Right cardiac atrium (tissue), 5 donors: ENCODE measurements at regions not wholly inside any gene's neighbourhood (a gene's known extent, or its start where the extent isn't known, plus 50 kb on each side); places are given as distances from the start of the nearest gene placed in this dataset.

ENCODE experiments used
- ATAC-seq, 2 donors: fragments of 200-7000 bp; cut with Tn5 transposase; one replicate each; pipeline versions ENCODE4 v1.8.0 to v1.9.1; 2020; ENCODE audit warnings: moderate library complexity in 2 of 2, mild to moderate bottlenecking in 1 of 2
- DNase-seq, 3 donors: peaks; one replicate each; pipeline ENCODE4 v3.0.0-alpha.2; 2020
- H3K27ac ChIP-seq: one replicate; pipeline ENCODE4 v1.5.1; 2013; ENCODE audit warnings: mild to moderate bottlenecking, low read length, control low read depth, moderate library complexity
- H3K27me3 ChIP-seq: one replicate; pipeline ENCODE4 v1.6.1; 2013; ENCODE audit not compliant: control insufficient read depth, insufficient read depth
- H3K4me1 ChIP-seq: one replicate; pipeline ENCODE4 v1.6.1; 2013; ENCODE audit warnings: low read length; ENCODE audit not compliant: control insufficient read depth, insufficient read depth
- H3K4me3 ChIP-seq: one replicate; pipeline ENCODE4 v1.5.1; 2013; ENCODE audit warnings: low read length, control low read depth
- H3K9me3 ChIP-seq: one replicate; pipeline ENCODE4 v1.6.1; 2013; ENCODE audit warnings: low read length; ENCODE audit not compliant: control insufficient read depth
- WGBS: extraction: QIAGEN DNeasy Blood & Tissue Kit; methylation state at CpG from one replicate; pipeline ENCODE4 v1.1.7; 2013; 5-methylcytosine and 5-hydroxymethylcytosine counted together
- intact Hi-C, 4 donors: fragments of 100-400 bp; cut with DNase I; formaldehyde crosslinking; loops; one replicate each; pipeline versions ENCODE4 v1.11.0 to v1.14.0; 2022 to 2023
- donor health status: healthy with polysubstance abuse.
- donor health status: DM: no; HTN: yes; CAD: no.
- donor health status: DM: no; HTN: no; CAD: no.
- donor health status: DM: no; HTN: yes; CAD: no; lungs with severe emphysema.
- donor health status: DM: yes; HTN: yes; CAD: no.

GRCh38 chr15:53297828-53298227 is 461.6 kb downstream of the WDR72 start:
- ATAC-seq (no peak), DNase-seq (no peak)
- no peaks in the 10 kb centered on the region for H3K4me1 ChIP-seq
- H3K27ac ChIP-seq = no peak overlapping the region
- no peaks in the 10 kb centered on the region for H3K27me3 ChIP-seq
- WGBS = 75% methylated on average over 4 of the region's 4 CpGs
- H3K9me3 ChIP-seq = no peaks in the 10 kb centered on the region
- intact Hi-C loops = no loop called here
- H3K4me3 ChIP-seq = no peak overlapping the region

GRCh38 chr15:53296603-53297002 is 462.9 kb downstream of the WDR72 start:
- Histone ChIP-seq H3K27me3 (no peaks in the 10 kb centered on the region), H3K4me1 (no peaks in the 10 kb centered on the region), H3K9me3 (no peaks in the 10 kb centered on the region), H3K27ac (no peak overlapping the region), H3K4me3 (no peak overlapping the region)
- no peak for ATAC-seq
- 20% methylated on average over 4 of the region's 4 CpGs for WGBS
- no peak for DNase-seq
- intact Hi-C loops = no loop called here

GRCh38 chr15:53295574-53295973 is 463.9 kb downstream of the WDR72 start:
- no peak for ATAC-seq
- H3K4me1 ChIP-seq = no peaks in the 10 kb centered on the region
- no peak for DNase-seq
- H3K9me3 ChIP-seq = no peaks in the 10 kb centered on the region
- H3K4me3 ChIP-seq = no peak overlapping the region
- H3K27ac ChIP-seq = no peak overlapping the region
- H3K27me3 ChIP-seq = no peaks in the 10 kb centered on the region
- intact Hi-C loops = no loop called here
- 75% methylated on average over 5 of the region's 5 CpGs for WGBS

- intact Hi-C loops = no loop called here
- 77% methylated on average over 2 of the region's 2 CpGs for WGBS
- Histone ChIP-seq H3K4me3 (no peak overlapping the region), H3K27ac (no peak overlapping the region), H3K4me1 (no peaks in the 10 kb centered on the region), H3K9me3 (no peaks in the 10 kb centered on the region), H3K27me3 (no peaks in the 10 kb centered on the region)
- DNase-seq = no peak
- ATAC-seq = no peak
Measured at GRCh38 chr15:53288542-53288941, 470.9 kb downstream of the WDR72 start.

GRCh38 chr15:53274630-53275029 is 484.5 kb upstream of the ONECUT1 start:
- DNase-seq (no peak), ATAC-seq (no peak)
- 62% methylated on average over 4 of the region's 4 CpGs for WGBS
- intact Hi-C loops = no loop called here
- H3K9me3 ChIP-seq = no peaks in the 10 kb centered on the region
- H3K4me3 ChIP-seq = no peak overlapping the region
- no peak overlapping the region for H3K27ac ChIP-seq
- no peaks in the 10 kb centered on the region for H3K4me1 ChIP-seq
- H3K27me3 ChIP-seq = no peaks in the 10 kb centered on the region

GRCh38 chr15:53272116-53272515 is 482.0 kb upstream of the ONECUT1 start:
- intact Hi-C loops = no loop called here
- DNase-seq (no peak), ATAC-seq (no peak)
- H3K4me1 ChIP-seq = no peaks in the 10 kb centered on the region
- no peaks in the 10 kb centered on the region for H3K27me3 ChIP-seq
- H3K9me3 ChIP-seq = no peaks in the 10 kb centered on the region
- H3K4me3 ChIP-seq = no peak overlapping the region
- WGBS = 0% methylated on average over 1 of the region's 1 CpG
- H3K27ac ChIP-seq = no peak overlapping the region

- no peaks in the 10 kb centered on the region for H3K9me3 ChIP-seq
- ATAC-seq = no peak
- no peaks in the 10 kb centered on the region for H3K27me3 ChIP-seq
- 44% methylated on average over 2 of the region's 2 CpGs for WGBS
- no peak overlapping the region for H3K27ac ChIP-seq
- no peak for DNase-seq
- no peak overlapping the region for H3K4me3 ChIP-seq
- no peaks in the 10 kb centered on the region for H3K4me1 ChIP-seq
- intact Hi-C loops = no loop called here
Measured at GRCh38 chr15:53266176-53266575, 476.0 kb upstream of the ONECUT1 start.

- Histone ChIP-seq H3K9me3 (no peaks in the 10 kb centered on the region), H3K4me3 (no peak overlapping the region), H3K4me1 (no peaks in the 10 kb centered on the region), H3K27me3 (no peaks in the 10 kb centered on the region), H3K27ac (no peak overlapping the region)
- WGBS = 74% methylated on average over 1 of the region's 1 CpG
- no peak for ATAC-seq
- intact Hi-C loops = no loop called here
- DNase-seq = no peak
Measured at GRCh38 chr15:53260647-53261046, 470.5 kb upstream of the ONECUT1 start.

GRCh38 chr15:53256457-53256856 is 466.3 kb upstream of the ONECUT1 start:
- no peaks in the 10 kb centered on the region for H3K9me3 ChIP-seq
- 72% methylated on average over 4 of the region's 4 CpGs for WGBS
- no peaks in the 10 kb centered on the region for H3K27me3 ChIP-seq
- H3K4me1 ChIP-seq = no peaks in the 10 kb centered on the region
- no peak overlapping the region for H3K27ac ChIP-seq
- DNase-seq = no peak
- ATAC-seq = no peak
- no peak overlapping the region for H3K4me3 ChIP-seq
- intact Hi-C loops = no loop called here

GRCh38 chr15:53256043-53256442 is 465.9 kb upstream of the ONECUT1 start:
- intact Hi-C loops = no loop called here
- no peaks in the 10 kb centered on the region for H3K9me3 ChIP-seq
- H3K4me3 ChIP-seq = no peak overlapping the region
- no peak overlapping the region for H3K27ac ChIP-seq
- no peaks in the 10 kb centered on the region for H3K27me3 ChIP-seq
- ATAC-seq = no peak
- WGBS = 76% methylated on average over 6 of the region's 6 CpGs
- no peak for DNase-seq
- no peaks in the 10 kb centered on the region for H3K4me1 ChIP-seq

- ATAC-seq (no peak), DNase-seq (no peak)
- H3K27me3 ChIP-seq = no peaks in the 10 kb centered on the region
- H3K27ac ChIP-seq = no peak overlapping the region
- no peak overlapping the region for H3K4me3 ChIP-seq
- 63% methylated on average over 8 of the region's 8 CpGs for WGBS
- H3K9me3 ChIP-seq = no peaks in the 10 kb centered on the region
- no peaks in the 10 kb centered on the region for H3K4me1 ChIP-seq
- intact Hi-C loops = no loop called here
Measured at GRCh38 chr15:53251996-53252395, 461.9 kb upstream of the ONECUT1 start.

- intact Hi-C loops = no loop called here
- Histone ChIP-seq H3K9me3 (no peaks in the 10 kb centered on the region), H3K4me1 (no peaks in the 10 kb centered on the region), H3K27me3 (no peaks in the 10 kb centered on the region), H3K4me3 (no peak overlapping the region), H3K27ac (no peak overlapping the region)
- ATAC-seq = no peak
- WGBS = 57% methylated on average over 2 of the region's 2 CpGs
- DNase-seq = no peak
Measured at GRCh38 chr15:53251523-53251922, 461.4 kb upstream of the ONECUT1 start.
